Skin of body (tissue), 1 donor: ENCODE measurements at regions not wholly inside any gene's neighbourhood (a gene's known extent, or its start where the extent isn't known, plus 50 kb on each side); places are given as distances from the start of the nearest gene placed in this dataset.
"Not testable (repeated sequence)": the region's sequence is repeated elsewhere in the genome, so short reads cannot be mapped to it uniquely, and the experiment has no call there.

Experiments
- DNase-seq: peaks from one replicate; lab custom pipeline; 2025; lab: John Stamatoyannopoulos, UW

DNA sequence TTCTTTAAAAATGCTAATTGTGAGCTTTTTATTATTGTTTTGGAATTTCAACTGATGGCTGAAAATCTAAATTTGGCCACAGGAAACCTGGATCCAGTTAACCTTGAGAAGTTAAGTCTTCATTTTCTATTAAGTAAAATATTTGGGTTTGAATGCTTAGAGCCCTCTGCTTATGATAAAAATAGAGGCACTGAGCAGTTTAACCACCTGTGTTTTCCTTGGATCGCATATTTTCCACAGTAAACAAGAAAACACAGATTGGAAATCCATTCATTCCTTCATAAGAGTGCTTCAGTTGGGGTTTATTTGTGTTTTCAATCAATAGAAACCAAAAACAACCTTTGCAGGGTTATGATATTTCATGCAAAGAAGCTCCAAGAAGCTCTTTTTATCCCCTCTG lies 77.2 kb upstream of the HES1 start:
- DNase-seq: no peak

DNA sequence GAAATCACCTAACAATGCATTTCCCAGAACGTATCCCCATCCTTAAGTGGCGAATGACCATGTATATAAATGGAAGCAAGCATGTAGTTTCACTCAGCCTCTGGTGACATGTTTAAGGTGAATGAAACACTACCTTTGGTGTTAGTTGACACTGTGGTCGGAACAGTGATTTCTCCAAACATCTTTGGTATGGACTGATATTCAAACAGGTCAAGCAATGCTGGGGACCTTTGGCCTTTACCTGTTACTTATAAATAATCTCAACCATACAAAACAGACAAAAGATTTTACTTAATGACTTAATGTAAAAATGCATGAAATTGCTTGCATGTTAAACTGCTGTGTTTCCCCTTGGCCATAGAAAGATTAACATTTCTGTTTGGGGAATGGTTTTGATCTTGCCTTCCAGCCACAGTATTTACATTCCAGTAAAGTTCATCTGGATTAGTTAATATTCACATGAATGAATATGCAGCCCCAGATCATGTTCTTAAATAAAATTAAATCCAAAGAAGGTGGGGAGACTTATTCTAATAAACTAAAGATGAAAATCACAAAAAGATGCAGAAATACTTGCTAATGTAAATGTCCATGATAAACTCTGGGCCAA lies 74.4 kb upstream of the HES1 start:
- no peak for DNase-seq

DNA sequence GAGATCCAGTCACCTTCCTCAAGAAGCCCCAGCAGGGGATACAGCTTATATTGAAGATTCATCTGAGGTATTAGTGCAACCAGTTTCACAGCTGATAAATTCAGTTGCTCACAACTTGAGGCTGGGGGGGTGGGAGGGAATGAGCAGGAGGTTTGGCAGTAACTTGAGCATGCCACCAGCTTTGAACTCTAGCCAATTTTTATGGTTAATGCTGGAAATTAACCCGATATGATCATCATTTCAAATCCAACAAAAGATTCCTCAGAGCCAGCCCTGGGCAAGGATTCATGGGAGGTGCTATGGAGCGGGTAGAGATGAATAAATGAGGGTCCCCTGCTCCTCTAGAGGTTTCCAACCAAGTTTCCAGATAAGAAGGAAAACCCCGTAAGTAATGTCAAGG lies 73.1 kb upstream of the HES1 start:
- no peak for DNase-seq

DNA sequence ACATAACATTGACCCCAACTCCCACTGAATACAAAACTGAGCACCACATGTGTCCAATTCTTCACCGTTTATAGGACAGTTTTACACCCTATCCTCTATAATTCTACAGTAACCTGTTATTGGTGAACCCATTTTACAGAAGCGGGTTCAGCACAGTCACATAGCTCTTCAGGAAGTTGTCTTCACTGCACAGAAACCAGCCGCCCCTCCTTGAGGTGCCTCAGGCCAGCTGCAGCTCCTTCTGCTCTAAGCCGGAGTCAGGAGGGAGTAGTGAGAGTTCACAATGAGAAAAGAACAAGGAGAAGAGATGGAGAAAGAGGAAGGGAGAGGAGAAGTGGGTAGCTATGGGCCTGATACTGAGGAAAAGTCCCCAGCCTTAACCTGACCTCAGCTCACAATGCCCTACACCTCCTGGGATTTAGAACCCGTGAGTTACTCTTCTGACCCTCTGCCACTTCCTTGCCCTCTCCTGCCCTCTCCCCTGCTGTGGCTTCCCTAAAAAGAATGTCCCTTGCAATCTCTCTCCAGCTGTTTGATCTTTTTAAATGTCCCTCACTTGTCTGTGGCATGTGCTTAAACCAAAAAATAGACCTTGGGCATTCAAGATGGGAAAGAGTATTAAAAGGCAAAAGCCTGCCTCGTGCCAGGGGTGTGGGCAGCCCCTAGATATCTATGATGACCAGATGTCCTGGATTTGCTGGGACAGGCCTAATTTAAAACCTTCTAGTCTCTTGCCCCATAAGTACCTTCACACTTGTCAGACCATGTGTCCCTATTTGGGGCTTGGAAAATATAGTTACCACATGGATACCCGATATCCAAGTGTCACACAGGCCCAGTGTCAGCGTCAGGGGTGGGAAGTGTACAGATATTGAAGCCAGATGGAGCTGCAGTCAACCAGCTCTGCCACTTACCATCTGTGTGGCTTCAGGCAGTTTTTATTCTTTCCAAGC lies 71.3 kb upstream of the HES1 start:
- no peak for DNase-seq

DNA sequence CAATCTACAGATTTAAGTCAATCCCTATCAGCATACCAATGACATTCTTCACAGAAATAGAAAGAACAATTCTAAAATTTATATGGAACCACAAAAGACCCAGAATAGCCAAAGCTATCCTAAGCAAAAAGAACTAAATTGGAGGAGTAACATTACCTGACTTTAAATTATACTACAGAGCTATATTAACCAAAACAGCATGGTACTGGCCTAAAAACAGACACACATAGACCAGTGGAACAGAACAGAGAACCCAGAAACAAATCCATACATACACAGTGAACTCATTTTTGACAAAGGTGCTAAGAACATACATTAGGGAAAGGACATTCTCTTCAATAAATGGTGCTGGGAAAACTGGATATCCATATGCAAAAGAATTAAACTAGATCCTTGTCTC lies 68.6 kb upstream of the HES1 start:
- DNase-seq: not testable (repeated sequence)

DNA sequence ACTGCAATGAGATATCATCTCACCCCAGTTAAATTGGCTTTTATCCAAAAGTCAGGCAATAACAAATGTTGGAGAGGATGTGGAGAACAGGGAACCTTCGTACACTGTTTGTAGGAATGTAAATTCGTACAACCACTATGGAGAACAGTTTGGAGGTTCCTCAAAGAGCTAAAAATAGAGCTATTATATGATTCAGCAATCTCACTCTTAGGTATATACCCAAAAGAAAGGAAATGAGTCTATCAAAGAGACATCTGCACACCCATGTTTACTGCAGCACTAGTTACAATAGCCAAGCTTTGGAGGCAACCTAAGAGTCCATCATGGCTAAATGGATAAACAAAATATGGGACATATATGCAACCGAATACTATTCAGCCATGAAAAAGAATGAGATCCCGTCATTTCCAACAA lies 68.0 kb upstream of the HES1 start:
- DNase-seq: no peak

DNA sequence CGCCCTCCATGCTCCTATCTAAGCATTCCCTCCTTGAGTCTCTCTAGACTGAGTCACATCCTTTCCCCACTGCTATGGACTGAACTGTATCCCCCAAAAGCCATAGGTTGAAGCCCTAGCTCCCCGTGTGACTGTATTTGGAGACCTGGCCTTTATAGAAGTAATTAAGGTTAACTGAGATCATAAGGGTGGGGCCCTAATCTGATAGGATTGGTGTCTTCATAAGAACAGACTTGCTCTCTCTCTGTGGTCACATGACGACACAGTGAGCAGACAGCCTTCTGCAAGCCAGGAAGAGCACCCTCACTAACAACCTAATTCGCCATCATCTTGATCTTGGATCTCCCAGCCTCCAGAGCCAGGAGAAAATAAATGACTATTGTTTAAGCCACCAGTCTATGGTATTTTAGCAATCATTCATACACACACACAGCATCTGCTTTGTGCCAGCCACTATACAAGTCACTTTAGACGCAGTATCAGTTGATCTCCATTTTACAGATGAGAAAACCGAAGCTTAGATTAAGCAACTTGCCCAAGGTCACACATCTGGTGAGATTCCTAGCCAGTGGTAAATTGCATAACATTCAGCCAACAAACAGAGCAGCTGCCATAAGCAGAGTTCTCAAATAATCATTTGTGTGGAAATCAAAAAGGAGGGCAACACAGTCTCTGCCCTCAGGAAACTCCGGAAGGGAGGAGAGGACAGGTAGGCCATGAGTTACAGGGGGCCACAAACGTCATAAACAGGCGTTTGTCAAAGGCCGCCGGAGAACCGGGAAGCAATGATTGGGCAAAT lies 66.3 kb upstream of the HES1 start:
- DNase-seq: no peak

DNA sequence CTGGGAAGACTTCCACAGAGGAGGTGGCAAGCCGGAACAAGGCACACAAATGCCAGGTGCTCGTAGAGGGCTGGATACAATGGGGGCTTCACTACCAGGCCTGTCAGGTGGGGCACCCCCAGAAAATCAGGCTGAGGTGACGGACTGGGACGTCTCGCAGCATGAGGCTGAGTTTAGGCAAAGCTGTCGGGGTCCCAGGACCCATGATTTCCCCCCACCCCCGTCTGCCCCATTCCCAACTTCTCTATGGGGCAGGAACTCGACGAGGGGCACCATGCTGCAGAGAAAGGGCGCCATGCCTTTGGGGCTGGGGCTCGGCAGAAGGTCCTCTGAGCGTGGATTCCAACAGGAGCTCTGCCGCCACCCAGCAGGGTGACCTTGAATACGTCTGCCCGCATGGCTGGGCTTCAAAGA lies 65.7 kb upstream of the HES1 start:
- DNase-seq: no peak

DNA sequence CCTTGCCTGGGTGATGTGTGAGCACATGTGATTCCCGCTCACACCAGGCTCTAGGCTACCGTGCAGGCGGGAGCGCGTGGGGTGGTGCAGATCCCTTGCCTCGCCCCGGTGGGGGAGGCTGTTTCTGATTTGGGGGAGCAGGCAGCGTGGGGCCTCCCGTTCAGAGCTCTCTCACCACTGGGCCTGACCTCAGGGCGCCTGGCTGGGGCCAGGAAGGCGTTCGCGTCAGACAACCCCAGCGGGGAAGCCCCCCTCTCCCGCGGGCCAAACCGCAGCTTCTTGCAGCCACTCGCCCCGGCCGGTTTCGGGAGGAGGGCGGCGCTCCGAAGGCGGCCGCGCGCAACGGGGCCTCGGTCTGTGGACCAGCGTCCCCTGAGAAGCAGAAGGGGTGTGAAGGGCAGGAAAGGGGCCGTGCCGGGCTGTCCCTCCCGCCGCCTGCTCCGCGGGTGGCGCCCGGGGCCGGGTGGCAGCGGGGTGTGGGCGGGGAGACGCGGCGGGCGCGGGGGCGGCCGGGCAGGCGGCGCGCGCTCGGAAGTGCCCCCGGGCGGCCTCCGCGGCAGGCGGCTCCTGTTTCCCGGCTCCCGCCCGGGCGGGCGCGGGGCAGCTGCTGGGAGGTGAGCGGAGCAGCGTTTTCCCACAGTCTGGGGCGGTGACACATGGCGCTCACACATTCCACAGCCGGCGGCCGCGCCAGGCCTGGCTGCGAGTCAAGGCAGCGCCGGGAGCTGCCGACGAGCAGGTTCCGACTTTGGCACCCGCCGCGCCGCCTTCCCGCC lies 65.1 kb upstream of the HES1 start:
- peak; percentile 42 for DNase-seq

DNA sequence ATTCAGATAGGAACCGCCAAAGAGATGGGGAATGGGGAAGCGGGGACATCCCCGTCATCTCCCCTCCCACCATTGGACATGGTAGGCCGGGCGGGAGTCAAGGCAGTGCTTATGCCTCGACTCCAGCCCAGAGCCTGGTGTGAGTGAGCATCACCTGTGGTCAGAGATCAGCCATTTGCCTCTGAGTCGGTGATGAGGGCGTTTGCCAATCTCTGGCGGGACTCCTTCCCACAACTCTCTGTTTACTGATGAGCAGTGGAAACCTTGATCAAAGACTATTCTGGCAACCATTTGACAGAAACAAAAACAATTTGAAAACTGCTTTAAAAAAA lies 63.9 kb upstream of the HES1 start:
- DNase-seq: no peak

DNA sequence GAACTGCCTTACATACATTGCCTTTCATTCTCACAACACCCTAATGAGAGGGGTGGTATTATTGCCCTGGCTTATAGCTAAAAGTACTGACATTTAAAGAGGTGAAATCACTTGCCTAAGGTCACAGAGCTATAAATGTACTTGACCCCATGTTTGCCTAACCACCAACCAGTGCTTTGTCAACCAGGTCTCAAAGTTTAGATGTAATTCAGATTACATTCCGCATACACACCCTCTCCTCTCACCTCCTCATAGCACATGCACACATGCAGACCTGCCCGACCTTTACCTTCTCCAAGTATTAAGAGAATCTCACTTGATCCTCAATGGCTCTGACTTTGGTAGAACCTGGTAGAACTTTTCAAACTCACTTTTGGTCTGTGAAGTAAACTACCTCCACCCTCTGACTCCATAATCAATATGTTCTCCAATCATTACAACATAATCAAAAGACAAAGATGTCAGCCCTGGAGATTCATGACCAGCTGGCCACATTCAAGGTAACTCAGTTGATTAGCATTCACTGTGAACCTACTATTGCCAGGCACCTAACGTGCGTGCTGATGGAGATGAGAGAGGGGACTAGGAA lies 63.2 kb upstream of the HES1 start:
- no peak for DNase-seq

DNA sequence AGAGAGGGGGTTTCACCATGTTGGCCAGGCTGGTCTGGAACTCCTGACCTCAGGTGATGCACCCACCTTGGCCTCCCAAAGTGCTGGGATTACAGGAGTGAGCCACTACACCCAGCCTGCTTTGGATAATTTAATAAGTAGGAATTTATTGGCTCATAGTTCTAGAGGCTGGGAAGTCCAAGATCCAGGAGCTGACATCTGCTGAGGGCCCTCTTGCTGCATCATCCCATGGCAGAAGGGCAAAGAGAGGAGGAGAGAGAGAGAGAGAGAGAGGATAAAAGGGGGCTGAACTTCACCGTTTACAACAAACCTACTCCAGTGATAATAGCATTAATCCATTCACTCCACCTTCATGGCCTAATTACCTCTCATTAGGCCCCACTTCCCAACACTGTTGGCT lies 62.0 kb upstream of the HES1 start:
- DNase-seq: no peak

DNA sequence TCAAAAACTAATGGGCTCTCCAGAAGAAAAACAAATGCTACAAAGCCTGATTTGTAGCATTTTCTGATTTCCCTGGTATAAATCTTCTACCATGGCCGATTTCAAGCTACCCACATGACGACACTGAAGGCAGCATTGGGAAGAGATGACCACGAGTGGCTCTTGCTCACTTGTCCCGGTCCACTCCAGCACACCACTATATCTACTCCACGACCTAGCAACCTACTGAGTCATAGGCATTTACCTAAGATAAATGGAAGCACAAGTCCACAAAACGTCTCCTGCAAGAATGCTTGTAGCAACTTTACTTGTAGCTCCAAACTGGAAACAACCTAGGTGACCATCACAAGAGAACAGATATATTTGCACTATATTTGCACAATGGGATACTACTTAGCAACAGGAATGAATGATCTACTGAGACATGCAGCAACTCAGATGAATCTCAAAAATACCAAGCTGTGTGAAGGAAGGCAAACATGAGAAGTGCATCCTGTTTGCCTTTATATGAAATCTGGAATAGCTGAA lies 60.8 kb upstream of the HES1 start:
- no peak for DNase-seq

DNA sequence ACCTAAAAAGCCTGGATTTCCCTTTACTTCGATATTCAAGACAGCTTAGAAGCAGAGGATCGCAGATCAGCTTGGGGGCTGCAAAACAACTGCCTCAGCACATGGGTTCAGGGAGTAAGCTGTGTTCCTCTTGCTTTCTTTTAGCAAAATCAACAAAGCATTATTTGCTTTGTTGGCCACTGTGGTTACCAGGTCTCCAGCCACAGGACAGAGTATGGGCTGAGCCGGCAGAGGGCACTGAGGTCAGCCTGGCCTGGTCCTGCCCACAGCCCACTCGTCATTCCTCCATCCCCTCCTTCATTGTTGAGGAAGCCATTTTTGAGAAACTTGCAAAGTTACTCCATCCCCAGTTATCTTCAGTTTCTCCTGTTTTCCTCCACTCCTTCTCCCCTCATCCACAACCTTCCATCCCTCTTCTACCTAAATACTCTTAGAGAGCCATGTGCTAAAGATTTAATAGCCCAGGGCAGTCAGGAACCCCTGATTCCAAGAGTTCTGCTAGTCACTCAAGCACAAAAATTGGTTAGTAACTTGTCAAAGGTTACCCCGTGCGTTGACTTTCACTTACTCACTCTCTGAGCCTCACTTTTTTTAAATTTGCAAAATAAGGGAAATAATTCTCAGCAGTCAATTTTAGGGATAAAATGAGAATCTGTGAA lies 60.0 kb upstream of the HES1 start:
- no peak for DNase-seq

DNA sequence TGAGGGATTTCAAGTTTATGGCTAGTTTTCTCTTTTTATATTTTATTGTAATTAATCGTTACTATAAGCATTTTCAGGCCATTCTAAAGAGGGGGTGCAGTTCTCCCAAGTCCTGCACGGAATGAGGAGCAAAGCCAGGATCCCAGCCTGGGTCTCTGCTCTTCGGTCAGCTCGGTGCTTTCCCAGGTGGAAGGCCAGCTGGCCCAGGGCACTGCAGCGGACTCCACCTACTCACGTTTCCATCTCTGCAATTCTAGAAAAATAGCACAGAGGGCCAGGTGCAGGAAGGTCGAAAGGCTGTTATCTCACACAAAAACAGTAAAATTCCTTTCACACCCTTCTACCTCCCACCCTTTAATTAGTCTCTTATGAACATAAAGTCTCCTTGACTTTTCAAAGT lies 59.5 kb upstream of the HES1 start:
- DNase-seq: no peak

DNA sequence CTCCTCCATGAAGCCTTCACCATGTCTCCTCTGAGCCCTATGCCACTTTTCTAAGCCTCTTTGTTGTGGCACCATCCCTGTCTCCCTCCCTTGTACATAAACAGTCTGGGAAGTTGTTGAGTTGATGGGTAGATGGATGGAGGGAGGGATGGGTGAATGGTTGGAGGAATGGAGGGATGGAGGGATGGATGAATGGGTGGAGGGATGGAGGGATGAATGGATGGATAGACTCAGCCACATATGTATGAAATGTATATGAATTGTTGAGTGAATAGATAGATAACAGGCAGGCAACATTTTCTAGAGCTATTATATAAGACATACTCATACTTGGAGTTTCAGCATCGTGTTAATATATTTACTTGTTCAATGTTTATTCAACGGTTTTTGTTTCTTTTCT lies 58.3 kb upstream of the HES1 start:
- no peak for DNase-seq

DNA sequence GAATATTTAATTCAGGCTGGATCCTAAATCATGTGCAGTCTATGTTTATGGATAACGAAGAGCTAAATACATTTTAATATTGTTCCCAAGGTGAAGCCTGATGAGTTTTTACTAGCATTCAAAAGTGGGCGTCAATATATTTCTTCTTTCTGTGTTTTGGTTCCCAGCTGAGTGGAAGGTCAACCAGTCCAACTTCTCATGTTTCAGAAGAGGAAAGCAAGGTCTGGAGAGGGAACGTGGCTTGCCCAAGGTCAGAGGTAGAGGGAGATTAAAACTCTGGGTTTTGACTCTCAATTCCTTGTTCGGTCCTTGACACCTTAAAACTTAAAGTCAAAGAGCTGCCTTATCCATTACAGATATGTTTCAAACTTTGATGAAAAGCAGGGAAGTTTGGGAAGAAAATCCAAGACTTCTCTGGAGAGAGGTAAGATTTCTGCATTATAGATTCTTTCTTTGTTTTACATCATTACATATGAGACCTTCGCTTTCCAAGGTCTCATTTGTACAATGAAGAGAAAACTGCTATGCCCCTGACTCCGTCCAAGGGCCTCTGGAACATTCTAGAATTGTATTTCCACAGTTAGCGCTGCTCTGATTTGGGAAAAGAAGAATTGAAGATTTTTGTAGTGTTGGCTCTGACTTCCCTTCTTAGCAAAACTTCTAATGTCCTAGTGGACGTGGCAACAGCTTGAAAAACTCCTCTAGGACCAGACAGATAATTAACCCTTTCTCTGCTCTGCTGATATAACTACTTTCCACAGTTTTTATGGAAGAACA lies 57.7 kb upstream of the HES1 start:
- DNase-seq: no peak

DNA sequence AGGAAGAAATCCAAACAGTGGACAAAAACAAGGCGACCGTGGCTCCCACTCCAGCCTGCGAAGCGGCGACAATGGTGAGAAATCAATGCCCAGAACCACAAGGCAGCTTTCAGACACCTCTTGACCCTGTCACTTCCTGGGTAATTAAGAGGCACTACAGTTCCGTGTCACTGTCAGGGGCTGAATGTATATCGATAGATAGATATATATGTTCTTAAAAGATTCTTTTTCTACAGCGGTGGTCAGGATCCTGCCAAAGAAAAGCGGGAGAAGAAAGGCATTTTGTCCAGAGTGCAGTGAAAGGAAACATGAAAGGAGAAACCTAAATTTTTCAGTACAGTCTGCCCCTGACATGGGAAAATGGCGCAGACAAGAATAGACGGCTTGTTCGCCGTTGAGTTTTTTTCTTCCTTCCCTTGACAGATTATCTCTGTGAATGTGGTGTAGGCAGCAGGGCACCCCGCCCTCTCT lies 56.2 kb upstream of the HES1 start:
- DNase-seq: no peak

DNA sequence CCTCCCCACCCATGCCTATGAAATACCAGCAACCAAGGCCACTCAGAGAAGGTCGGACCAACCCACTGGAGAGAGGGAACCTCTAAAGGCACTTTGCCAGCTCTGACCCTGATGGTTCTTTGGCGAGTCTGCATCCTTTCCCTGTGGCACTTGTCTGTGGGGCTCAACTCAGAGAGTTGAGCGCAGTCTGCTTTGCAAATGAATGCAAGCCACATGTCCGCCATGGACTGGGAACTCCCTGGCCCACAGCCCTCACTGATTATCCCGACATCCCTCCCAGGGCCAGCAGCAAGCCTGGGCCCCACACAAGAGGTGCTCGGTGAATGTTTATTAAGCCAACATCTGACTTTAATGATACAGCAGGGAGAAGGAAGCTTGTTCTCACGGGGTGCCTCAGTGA lies 55.5 kb upstream of the HES1 start:
- DNase-seq: no peak
